NCI-H2227 (cell line): ENCODE measurements at regions not wholly inside any gene's neighbourhood (a gene's known extent, or its start where the extent isn't known, plus 50 kb on each side); places are given as distances from the start of the nearest gene placed in this dataset.
"Not testable (repeated sequence)": the region's sequence is repeated elsewhere in the genome, so short reads cannot be mapped to it uniquely, and the experiment has no call there.

Source experiments
- DNase-seq: peaks from one replicate; lab custom pipeline; 2025; ENCODE audit not compliant: unreplicated experiment; lab: John Stamatoyannopoulos, UW

DNA sequence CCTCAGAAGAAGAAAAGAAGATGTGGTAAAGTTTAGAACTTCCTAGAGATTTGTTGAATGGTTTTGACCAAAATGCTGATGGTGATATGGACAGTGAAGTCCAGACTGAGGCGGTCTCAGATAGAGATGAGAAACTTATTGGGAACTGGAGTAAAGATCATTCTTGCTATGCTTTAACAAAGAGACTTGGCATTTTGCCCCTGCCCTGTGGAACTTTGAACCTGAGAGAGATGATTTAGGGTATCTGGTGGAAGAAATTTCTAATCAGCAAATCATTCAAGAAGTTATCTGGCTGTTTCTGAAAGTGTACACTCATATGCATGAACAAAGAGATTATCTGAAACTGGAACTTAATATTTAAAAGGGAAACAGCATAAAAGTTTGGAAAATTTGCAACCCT, 505.2 kb downstream of the NSUN3 start:
- no peak for DNase-seq

DNA sequence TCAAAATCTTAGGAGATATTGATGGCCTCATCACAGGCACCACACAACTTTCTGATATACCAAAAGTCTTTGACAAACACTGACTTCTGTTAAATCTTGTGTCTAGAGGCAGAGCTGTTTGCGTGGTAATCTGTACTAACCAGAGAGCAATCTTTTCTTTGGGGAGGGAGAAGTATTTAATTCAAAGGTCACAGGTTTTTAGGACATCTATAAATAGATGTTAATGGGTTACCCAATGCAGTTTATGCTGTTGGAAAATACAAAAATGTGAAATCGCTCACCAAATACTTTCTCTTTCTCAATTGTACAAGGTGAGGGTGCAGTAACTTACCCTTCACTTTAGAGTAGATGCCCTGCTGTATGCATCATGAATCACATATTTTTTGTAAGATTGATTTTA, 510.5 kb downstream of the NSUN3 start:
- no peak for DNase-seq

DNA sequence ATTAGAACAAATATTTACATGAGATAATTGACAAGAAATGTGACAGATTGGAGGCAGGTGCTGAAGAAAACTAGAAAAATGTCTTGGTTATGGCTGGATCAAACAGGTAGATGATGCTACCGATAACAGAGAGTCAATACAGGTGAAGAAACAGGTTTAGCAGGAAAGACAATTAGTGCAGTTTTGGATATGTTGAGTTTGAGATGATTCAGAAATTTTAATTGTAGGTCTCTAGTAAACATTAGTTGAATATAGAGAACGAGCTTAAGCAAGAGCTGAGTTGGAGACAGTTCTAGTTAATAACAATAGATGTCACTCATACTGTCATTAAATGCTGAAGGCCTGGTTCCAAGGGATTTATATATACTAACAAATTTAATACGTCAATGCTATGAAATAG, 524.4 kb downstream of the NSUN3 start:
- no peak for DNase-seq

DNA sequence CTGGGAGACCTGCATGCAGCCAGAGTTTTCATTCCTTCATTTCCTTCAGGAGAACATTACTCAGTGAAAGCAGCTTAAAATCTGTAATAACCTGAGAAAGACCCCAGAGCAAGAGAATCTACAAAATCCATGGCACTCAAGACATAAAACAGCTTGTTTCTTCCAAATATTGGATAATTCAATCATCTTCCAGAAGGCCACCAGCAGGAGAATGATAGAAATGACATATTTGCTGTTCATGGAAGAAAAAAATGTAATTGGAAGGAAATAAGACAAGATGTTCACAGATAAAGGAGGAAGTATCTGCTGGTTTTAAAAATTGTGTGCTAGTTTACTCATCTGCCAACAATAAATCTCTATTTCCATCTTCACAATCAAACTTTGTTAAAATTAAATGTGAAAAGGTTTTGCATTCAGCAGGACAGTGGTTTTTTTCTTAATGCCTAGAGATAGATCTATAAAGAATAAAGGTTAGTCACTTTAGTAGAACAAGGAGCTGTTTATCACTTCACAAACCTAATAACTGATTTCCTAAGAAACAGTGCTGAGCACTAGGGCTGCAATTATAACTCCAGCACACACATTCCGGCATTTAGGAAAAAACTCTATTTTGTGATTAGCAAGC, 530.8 kb downstream of the NSUN3 start:
- no peak for DNase-seq

DNA sequence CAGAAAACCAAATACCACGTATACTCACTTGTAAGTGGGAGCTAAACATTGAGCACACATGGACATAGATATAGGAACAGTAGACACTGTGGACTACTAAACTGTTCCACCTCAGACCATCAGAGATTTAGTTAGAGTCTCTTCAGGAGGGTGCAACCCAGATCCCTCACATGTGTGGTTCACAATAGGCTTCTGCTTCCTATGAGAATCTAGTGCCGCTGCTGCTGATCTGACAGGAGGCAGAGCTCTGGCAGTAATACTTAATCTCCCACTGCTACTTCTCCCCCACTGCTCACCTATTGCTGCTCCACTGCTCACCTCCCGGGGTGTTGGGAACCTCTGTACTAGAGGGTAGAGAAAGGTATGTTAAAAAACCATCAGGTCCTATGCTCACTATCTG, 533.3 kb downstream of the NSUN3 start:
- no peak for DNase-seq

DNA sequence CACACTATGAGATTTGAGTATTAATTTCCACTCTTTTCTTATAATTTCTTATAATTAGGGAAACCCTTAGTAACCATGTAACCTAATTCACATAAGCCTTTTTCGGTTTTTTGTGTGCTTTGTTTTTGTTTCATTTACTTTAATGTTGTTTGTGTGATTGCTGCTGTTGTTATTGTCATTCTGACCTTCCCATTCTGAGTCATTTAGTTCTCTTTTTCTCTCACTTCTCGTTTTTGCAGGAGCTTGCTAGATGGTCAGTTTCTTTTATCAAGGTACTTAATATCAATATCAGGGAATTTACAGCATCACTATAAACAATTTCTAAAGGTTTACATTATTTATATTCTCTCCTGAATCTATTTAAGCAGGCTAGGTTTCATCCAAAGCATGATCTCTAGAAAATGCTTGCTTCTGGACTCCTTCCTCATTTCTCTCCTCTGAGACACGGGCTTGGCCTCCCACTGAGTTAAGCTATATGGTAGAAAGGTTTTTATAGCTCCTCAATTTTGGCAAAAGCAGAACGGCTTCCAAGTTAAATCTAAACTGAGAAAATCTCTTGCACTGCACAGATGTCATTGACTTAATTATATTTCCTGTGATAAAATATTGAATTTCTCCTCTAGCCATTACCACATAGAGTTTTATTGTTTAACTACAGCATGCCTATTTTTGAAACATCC, 534.2 kb downstream of the NSUN3 start:
- no peak for DNase-seq

- DNase-seq = no peak
Measured at GRCh38 chr3:94607778-94608177, 544.9 kb downstream of the NSUN3 start.

- no peak for DNase-seq
Measured at GRCh38 chr3:94609908-94610307, 547.0 kb downstream of the NSUN3 start.

DNA sequence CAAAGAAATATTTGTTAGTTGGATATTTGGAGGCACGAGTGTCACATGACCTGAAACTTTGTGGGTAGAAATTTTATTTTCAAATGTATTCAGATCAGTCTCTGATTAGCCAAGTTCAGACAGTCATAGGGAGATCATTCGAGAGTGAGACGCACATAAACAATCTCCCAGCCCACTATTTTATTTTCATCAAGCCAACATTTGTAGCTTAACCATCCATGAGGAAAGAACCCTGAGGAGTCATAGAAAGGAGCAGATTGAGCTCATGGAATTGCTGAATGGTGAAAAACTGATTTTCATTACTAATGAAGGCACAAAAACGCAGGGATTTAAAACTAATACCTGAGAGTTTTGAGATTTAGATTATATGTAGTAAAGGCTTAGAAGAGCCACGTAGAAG, 548.7 kb downstream of the NSUN3 start:
- no peak for DNase-seq

- no peak for DNase-seq
Measured at GRCh38 chr3:94612631-94613030, 549.8 kb downstream of the NSUN3 start.

GRCh38 chr3:94614192-94614591, 551.3 kb downstream of the NSUN3 start:
- no peak for DNase-seq

- no peak for DNase-seq
Measured at GRCh38 chr3:94615275-94616065, 552.6 kb downstream of the NSUN3 start.

DNA sequence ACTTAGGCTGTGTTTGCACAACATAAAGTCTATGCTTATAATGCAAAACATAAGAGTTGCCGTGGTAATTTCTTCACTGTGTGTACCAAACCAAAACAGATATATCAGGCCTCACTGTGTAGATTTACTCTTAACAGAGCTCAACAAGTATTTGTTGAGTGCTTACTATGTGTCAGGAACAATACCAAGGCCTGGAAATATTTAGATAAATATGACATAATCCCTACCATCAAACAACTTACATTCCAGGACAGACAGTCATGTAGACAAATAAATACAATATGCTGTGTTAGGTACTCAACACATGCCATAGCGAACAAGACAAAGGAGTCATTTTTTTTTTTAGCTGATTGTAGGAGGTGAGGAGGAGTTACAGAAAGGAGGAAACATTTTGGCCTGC, 554.0 kb downstream of the NSUN3 start:
- DNase-seq = no peak

DNA sequence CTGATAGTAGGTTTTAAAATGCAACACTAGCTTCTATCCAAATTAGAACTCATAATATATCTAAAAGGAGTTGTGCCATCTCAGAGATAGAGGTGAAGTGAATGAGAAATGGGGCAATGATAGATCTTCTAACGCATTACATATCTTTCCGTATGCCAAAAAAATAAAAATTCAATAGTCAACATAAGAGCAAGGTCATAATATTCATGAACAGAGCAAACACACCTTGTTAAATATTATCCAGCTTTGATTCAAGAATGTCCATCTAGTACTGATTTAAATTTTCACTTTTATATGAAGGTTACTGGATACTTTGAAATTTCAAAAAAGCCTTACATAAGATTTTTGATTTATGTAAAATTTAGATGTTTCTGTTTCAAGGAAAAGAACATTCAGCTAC, 554.5 kb downstream of the NSUN3 start:
- no peak for DNase-seq

DNA sequence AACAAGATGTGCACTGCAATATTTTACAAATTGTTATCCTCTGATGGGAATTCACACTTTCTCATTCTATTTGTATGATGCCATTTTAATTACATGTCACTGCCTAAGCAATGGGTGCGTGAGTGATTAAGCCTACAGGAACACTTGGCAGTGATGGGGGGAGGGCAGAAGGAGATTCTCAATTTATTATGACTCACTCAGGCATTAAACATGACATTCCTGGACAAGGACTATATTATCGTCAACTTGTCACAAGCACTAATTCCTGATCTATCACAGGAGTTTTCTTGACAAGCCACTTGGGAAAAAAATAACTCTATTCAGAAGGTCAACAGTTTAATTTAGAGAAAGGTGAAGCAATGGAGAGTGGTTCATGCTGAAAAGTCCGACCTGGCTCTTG, 556.8 kb downstream of the NSUN3 start:
- DNase-seq = no peak

DNA sequence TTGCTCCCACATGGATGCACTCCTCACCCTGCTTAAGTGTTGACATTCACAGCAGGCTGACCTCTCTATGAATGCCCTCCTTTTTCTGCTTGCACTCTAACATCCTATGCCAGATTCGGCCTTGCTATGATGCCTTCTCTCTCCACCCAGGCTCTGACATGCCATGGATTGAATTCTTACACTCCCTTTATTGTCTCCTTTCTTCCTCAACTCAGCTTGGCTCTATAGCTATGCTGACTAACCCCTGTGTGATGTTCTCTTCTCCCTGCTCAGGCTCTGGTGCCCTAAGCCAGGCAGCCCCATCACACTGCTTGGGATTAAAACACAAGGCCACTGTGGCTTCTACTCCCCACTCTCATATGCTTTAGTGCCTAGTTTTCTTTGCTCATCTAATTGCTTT, 563.7 kb downstream of the NSUN3 start:
- DNase-seq = no peak

DNA sequence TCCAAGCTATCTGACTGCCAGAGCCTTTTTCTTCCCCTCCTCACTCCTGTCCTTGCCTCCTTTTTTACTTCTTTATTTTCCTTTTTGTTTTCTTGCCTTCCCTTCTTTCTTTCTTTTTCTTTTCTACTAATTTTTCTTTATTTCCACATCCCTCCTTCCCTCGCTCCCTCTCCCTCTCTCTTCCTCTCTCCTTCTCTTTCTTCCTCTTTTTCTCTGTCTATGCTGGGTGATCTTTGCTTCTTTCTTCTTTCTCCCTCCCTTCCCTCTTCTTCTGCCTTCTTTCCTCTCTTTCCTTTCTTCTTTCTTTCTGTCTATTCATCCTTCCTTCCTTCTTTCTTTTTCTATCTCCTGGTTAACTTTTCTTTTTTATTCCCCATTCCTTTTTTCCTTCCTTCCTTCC, 564.8 kb downstream of the NSUN3 start:
- no peak for DNase-seq

DNA sequence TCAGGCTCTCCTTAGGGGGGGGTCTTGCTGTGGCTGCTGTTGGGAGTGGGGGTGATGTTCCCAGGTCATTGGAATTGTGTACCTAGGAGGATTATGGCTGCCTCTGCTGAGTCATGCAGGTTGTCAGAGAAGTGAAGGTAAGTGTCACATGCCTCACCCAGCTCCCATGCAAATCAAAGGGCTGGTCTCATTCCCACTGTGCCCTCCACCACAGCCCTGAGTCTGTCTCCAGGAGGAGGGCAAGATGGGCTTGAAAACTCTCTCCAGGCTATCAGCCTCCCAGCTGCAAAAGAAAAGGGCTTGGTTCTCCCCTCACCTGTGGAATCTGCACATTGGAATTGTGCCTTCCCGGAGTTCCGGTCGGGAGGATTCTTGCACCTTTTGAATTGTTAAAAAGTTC, 580.5 kb downstream of the NSUN3 start:
- no peak for DNase-seq

DNA sequence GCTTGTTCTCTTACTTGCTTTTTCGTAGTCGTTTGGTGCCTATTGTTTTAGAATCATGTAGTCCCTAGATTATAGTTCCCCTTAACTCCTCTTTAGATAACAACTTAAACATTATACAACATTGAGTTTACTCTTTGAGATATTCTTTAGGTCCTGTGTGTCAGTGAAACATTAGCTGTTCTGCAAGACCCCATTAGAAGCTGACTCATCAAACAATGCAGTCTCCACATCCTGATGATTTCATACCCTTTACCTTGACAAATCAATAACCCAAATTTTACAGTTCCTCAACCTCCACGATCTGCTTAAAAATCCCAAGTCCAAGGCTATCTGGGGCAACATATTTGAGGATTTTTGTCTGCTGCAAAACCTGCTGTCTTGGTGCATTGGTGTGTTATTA, 582.9 kb downstream of the NSUN3 start:
- DNase-seq = no peak

DNA sequence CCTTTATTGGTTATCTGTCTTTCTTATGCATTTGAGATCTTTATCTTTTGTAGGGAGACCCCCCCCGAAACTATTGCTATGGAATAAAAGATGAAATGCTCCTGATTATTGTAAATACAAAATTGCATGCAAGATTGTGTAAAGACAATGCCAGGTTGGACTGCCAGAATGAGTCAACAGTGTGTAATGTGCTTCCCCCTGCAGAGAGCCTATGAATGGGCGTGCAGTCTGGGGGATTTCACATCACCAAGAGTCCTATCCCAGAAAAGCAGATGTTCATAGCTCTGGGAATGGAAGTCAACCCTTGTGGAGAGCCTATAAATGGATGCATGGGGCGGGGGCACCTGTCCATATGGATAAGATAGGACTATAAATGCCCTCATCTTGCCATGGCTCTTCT, 584.3 kb downstream of the NSUN3 start:
- no peak for DNase-seq

- not testable (repeated sequence) for DNase-seq
Measured at GRCh38 chr3:94648270-94649180, 585.7 kb downstream of the NSUN3 start.
